GM21737 (cell line): ENCODE measurements at regions not wholly inside any gene's neighbourhood (a gene's known extent, or its start where the extent isn't known, plus 50 kb on each side); places are given as distances from the start of the nearest gene placed in this dataset.

ENCODE experiments used
- ATAC-seq: cut with Tn5 transposase; IDR thresholded peaks from one replicate; pipeline ENCODE4 v1.9.1; 2021; ENCODE audit warnings: mild to moderate bottlenecking, moderate library complexity; ENCODE audit not compliant: unreplicated experiment

DNA sequence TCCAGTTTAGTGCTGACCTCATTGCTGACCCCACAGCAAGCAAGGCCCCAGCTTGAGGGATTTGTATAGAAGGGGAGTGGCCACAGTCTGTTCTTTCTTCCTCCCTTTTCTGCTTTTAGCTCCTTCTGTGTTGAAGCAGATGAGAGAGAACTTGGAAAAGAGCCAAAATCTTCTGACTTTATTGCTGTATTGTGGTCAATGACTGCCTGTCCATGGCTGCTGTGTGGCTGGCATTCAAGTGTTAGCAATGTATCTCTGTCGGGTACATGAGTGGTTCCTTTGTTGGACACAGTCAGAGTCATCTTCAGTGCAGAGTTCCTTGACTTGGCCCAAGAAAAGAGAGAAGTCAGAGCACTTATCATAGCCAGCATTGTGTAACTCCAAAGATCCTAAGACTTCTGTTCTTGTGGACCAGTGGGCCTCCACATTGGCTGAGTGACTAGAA lies 154.1 kb downstream of the LRRC70 start:
- no peak for ATAC-seq

DNA sequence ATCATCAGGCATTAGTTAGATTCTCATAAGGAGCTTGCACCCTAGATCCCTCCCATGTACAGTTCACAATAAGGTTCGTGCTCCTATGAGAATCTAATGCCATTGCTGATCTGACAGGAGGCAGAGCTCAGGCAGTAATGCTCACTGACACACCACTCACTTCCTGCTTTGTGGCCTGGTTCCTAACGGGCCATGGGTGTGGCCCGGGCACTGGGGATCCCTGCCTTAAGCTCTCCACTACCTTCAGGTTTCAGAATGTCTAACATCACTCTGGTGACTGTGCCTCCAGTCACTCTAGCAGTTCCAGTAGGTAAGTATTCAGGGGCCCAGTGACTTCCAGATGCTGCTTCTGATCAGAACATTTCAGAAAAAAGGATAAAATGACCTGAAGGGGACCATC lies 152.4 kb downstream of the LRRC70 start:
- no peak for ATAC-seq

DNA sequence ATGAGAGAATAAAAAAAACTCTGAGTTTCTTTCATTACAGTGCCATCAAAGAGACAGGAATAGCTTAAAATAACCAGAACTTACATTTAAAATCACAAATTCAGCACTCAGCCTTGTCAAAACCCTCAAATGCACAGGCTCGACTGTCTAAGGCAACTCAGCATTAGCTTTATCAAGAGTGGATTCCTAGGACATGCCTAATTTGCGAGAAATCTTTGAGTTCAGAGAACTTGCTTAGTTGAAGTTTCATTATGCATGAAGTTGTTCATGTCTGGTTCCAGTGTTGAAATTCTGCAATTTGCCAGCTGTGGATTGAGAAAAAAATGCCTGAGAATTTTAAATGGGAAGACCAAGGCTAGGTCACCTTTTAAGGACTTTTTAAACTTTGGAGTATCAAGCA lies 151.1 kb downstream of the LRRC70 start:
- ATAC-seq = no peak

DNA sequence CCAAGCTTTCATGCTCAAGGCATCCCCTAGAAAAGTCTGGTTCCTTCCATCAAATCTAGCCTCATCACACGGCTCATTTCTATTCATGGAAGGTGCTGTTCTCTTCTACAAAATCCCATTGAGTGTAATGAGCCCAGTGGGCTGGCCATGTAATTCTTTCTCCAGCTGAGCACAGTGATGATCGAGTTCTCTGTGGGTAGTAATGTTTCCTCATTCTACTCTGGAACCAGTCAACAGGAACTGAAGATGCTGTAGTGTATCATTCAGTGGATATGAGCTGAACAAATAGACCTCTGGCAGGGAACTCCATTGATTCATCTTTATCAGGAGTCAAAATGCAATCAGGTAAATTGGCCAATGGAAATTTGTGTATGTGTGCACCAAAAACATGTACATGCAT lies 149.2 kb downstream of the LRRC70 start:
- ATAC-seq = no peak

DNA sequence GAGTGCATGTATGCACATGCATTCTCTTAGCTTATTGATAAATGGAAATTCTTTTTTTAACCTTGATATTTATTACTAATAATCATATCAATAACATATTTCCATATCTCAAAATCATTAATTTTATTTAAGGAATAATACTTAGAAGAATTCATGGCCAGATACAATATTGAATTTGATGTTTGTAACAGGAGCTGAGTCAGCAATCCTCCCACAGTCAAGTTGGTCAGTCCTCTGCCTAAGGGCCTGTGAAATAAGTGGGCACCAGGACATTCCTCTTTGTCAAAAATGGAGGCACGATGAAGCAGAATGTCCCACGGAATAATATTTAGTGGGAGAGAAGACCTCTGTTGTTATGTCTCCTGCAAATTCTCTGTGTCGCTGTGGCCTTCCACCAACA lies 148.6 kb downstream of the LRRC70 start:
- ATAC-seq = no peak

DNA sequence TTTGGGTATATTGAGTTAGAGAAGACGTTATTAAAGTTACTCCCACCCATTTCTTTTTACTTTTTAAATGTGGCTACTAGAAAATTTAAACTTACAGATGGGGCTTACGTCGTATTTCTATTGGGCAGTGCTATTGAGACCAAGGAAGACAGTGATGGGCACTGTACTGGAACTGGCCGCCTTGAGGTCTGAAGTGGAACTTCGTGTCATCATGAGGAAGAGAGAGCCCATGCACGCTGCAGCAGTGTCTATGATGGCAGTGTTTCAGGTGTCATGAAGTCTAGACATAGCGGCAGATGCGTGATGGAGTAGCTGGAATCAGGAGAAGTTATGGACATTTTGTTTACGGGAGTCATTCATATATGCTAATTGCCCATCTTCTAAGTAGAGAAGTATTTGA lies 143.7 kb downstream of the LRRC70 start:
- no peak for ATAC-seq

DNA sequence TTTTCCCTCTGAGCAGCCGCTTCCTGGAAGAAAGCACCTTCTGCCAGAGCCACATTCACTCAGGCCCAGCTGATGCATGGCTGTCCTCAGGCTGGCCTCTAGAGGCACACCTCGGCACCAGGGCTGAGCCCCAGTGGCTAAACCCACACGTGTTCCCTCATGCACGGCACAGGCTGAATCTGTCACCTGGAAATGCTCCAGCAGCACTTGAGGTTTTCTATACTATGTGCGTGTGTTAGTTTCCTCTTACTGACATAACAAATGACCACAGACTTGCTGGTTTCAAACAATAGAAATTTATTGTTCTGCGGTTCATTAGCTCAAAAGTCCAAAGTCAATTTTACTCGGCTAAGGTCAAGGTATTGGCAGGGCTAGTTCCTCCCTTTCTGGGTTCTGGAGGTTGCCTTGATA lies 141.4 kb downstream of the LRRC70 start:
- peak; percentile 99 for ATAC-seq

DNA sequence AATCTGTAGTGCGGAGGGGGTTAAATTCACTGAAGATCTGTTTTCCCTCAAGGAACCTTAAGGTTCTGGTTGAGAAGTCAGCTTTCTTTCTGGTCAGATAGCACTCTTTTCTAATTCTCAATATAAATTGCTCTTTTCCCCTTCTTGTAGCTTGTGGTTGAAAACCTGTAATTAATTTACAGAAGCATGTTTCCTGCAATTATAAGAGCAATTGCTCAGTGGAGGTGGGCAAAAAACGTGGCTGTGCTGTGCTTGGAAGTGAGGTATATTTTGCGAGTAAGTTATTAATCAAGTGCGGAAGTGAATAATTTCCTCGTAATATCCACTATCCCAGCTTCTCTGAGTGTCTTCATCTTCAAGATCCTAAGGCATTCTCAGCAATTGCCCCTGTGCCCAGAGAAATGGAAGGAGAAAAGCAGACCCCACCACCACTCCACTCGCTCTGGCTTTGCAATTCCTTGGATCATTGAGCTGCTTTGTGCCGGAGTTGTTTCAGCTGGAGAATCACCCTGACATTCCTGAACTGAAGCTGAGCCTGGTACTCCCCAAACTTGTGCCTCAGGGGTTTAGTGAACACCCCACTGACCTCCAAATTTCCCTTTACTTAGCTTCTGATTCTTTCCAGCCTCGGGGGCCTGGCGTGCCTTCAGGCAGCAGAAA lies 140.6 kb downstream of the LRRC70 start:
- ATAC-seq = no peak

DNA sequence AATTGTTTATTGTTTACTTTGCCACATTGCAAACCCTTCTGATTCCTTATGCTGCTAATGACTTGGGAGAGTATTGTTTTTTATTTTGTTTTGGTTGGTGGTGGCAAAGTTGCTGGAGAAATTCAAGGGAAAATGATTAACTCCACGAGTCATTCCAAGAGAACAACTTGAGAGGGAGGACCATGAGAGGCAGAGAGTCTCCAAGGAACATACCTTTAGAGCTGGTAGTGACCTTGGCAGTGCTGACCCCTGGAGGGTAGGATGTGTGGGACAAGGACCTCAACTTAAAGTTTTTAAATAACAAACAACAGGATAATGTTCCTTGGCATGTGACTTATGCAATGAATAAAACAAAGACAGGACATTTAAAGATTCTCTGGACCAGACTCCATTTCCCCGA lies 139.7 kb downstream of the LRRC70 start:
- ATAC-seq = no peak

DNA sequence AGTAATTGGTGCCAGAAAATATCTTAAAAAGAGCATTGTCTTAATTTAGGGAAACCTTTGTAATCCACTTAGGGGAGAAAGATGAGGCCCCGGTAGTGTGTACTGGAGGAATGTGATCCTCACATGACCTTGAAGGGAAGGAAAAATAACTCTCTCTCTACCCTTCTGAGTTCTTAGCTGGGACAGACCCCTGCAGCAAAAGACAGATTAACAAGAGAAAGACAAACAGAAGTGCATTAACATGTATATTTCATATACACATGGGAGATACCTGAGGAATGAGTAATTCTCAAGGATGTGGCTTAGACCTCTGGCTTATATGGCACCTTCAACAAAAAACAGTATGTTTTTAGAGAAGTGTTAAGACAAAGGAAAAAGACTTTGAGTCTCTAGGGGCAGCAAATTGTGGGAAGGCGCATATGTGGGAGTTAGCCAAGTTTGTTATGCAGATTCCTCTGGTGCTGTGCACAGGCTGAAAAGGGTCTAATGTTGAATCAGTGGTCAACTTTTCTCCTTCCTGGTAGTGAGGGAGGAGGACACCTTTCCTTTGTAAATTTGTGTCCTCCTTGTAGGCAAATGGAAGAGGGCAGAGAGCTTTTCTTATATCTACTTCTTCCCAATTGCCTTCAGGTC lies 138.8 kb downstream of the LRRC70 start:
- no peak for ATAC-seq

DNA sequence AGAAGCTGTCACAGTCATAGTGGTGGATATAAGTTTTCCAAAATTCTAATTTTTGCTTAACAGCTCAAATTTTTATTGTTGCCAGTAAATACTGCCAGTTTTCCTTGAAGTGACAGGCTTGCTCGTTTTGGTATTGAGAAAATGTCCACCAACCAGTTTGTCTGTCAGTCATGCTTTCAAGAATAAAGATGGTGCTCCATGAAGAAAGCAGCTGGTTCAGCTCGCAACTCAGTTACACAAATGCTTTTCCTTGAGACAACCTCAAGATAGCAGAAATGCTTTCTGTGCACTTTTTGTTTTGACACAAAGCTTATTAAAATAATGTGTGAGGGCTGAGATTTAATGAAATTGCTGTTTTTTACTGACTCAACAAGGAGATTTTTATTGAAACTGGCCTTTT lies 135.7 kb downstream of the LRRC70 start:
- ATAC-seq = no peak

DNA sequence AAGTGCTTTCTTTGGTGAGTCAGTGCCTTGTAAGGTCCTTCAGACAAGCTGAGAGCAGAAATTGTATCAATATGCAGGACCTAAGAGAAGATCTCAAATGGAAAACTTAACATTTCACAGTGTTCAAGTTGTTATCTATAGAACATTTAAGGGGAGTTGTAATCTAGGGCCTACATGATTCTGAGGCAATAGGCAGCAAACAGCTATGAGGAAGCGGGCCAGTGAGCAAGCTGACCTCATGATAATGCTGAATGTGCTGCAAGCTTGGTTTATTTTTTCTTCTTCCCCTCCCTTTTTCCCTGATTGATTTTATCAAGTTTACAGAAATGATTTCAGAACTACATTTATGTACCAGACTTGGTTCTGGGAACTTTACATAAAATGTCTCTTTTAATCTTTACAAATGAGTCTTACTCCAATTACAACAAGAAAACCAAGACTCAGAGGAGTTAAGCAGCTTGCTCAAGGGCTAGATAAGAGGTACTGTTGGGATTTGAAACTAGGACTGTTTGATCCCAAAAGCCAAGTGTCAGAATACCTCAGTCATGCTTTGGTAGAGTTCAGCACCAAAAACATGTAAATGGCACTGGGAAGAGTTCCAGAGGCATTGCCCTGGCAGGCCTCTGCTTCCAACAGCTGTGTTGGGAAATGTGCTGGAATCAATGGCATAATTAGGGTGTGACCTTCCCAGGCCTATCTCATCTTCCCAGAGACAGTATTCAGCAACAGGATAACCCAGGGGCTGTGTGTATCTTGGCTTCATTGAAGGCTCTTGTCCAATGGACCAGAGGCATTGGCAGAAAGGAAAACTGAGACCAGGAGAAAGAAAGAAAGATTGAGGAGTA lies 130.1 kb downstream of the LRRC70 start:
- no peak for ATAC-seq

DNA sequence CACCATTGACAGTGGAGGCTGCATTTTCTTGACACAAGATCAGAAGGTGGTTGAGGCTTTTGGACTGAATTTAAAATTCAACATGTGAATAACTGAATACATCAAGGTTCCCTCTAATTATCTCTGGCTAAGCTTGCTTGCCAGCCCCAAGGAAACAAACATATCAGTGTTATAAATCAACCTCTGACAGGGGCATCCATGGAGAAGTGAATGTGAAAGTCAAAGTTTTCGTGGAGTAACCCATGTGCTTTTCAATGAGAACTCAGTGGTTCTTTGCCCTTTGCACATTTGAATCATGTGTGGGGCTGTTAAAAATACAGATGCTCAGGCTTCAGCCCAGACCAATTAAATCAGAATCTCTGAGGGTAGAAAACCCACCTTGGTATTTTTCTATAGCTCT lies 128.9 kb downstream of the LRRC70 start:
- no peak for ATAC-seq

DNA sequence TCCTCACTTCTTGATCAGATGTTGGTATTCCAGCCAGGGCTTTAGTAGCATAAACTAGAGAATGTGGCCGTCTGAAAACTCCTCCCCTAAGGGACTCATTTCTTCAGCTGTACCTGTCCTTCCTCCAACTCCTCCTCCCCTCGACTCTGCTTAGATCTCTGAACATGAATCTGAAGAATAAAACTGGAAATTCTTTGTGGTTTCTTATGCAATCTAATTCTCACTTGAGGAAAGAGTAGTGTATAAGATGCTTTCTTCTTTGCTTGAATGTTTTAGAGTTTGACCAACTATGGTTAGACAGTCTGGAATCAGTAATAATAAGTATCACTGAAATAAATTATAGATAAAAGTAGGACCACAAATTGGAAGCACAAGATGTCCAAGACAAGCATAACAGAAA lies 128.5 kb downstream of the LRRC70 start:
- no peak for ATAC-seq

DNA sequence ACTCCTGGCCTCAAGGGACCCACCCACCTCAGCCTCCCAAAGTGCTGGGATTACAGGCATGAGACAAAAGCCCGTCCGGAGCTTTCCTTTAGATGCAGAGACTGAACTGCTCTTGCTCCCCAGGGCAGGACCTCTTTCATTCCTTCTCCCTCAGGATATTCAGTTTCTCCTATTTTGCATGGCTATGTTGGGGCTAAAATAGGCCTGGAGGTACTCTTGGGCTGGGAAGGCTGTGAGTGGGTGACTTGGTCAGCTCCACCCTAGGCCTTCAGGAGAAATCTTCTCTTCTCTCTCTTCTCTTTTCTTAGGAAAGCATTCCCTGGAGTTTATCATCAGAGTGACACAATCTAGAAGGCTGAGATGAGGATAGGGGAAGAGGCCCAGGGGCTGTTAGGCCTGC lies 126.4 kb downstream of the LRRC70 start:
- no peak for ATAC-seq

DNA sequence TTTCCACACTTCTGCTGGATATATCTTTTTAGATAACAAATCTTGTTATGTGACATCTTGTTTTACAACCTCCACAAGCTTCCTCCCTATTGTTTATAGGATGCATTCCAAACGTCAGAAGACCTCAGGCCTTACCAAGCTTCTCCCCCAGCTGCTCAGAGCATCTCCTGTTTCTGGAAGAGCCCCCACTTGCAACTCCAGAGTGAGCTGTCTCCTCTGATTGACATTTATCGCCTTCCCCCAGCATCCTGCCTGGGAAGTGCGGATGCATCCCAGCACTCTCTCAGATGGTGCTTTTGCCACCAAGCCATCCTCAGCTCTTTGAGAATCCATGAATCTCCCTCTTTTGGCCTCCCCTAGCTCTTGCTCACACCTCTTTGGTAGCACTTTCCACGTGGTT lies 123.5 kb downstream of the LRRC70 start:
- no peak for ATAC-seq

DNA sequence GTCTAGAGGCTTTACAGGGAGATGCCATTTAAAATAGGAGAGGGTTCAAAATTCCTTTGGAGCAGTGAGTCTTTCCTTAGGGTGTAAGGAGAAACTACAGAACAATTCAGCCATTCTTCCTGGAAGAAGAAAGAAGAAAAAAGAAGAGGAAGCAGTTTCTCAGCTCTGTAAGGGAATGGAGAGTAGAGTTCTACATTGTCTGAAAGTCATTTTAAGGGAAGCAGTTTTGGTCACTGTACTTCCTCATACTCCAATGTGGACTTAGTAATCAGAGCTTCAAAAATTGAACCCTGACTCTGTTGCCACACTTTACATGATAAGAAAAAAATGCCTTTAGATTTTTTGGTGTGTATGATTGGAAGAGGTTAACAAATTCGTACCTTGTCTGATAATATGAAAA lies 122.4 kb downstream of the LRRC70 start:
- ATAC-seq = no peak

DNA sequence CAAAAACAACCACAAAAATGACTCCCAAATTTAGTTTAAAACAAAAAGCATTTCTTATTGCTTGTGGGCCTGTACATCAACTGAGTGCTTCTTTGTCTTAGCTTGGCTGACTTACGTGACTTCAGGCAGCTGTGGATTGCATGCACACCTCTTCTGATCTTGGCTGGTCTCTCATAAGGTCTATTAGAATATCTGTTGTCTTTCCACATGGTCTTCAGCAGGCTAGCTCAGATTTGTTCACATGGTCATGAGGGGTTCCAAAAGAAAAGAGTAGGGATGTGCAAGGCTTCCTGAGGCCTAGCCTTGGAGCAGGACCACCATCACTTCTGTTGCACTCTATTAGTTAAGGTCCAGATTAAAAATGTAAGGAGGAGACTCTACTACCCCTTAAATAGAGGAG lies 120.1 kb downstream of the LRRC70 start:
- ATAC-seq = no peak

DNA sequence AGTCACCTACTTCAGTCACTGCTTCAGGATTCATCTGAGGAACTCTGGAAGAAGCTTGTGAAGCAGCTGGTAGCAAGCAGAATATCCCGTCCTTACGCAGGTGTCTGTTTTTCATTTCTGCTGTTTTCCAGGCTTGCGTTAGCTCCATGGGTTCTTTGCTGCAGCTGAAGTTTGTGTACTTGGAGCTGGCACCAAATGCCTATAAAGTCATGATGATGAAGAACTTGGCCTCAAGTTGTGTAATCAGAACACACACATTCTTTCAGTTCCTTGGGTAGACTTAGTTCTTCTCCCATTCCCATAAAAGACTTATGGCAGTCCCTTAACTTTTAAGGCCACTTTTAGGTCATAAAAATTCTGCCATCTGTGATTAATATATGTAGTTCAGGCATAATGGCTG lies 116.7 kb downstream of the LRRC70 start:
- no peak for ATAC-seq

DNA sequence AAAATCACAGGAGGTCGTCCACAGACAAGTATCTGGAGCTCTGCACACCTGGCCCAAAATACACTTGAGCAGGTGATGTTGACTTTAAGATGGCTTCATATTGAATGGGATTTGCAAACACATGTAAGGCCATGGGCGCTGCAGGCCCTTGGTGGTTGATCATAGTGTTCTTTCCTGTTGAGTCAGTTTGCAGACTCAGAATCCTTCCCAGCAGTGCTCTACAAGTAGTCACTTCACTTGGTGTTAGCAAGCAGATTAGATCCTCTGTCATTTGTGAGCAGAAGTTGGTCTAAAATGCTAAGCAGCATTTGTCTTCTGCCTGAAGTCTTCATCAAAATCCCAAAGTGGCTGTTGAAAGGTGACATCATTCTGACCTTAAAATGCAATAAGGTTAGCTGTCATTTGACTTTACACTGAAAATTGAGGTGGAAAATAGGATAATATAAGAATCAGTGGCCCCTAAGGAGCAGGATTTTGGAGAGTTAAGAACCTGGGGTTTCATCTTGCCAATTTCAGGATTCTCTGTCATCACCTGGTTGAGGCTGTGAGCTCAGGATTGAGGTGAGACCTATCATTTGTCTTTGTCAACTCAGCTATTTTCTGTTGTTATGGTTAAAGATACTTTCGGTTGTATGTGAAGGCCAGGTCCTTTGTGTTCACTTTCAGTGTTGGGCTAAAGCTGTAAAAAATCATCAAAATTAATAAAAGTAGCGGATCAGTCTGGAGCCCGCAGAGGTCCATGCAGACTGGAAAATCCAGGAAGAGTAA lies 114.5 kb downstream of the LRRC70 start:
- no peak for ATAC-seq

DNA sequence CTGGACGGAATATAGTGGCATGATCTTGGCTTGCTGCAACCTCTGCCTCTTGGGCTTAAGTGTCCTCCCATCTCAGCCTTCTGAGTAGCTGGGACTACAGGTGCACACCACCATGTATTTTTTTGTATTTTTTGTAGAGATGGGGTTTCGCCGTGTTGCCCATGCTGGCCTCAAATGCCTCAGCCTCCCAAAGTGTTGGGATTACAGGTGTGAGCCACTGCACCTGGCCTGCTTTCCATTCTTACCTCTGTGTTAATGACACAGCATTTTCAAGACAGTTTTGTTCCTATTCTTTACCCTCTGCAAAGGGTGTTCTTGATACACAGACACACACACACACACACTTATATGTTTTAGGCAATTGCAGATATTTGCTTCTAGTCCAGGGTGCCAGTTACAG lies 113.3 kb downstream of the LRRC70 start:
- no peak for ATAC-seq
